ENCODE measurements at regions not wholly inside any gene's neighbourhood (a gene's known extent, or its start where the extent isn't known, plus 50 kb on each side); places are given as distances from the start of the nearest gene placed in this dataset.

DNA sequence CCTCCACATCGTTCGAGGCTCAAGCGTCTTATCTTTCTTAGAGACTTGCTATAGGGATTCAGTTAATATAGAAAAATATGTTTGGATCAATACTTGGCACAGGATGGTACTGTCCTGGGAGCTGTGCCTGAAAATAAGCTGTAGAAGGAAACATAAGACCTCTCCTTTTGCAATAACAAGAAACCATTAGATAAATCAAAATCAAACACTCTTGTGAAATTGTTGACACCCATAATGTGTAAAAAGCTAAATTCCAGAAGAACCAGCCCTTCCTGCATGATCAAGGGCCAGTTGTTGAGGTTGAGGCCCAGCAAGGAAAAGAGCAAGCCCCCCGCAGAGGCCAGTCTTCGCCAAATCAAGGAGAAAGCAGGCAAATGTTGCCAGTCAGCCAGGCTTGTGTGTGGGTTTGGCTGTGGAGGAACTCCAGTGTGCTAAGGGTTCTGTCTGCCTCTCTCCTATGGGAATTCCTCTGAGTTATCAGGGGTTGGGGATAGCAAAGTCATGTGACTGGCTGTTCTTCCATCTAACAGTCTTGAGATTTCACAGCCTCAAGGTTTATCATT, 185.7 kb downstream of the ACKR3 start:
- H3K4me3 ChIP-seq = no peak overlapping the region
- WGBS, 2 donors = 93 to 94% methylated on average over 5 of the region's 5 CpGs
- TF ChIP-seq POLR2AphosphoS5 (IDR thresholded peaks at IDR 0.05) (no peak), POLR2A (IDR thresholded peaks at IDR 0.05) (no peak), EP300 (IDR thresholded peaks at IDR 0.05) (no peak)
- TF ChIP-seq, protein P1, sequence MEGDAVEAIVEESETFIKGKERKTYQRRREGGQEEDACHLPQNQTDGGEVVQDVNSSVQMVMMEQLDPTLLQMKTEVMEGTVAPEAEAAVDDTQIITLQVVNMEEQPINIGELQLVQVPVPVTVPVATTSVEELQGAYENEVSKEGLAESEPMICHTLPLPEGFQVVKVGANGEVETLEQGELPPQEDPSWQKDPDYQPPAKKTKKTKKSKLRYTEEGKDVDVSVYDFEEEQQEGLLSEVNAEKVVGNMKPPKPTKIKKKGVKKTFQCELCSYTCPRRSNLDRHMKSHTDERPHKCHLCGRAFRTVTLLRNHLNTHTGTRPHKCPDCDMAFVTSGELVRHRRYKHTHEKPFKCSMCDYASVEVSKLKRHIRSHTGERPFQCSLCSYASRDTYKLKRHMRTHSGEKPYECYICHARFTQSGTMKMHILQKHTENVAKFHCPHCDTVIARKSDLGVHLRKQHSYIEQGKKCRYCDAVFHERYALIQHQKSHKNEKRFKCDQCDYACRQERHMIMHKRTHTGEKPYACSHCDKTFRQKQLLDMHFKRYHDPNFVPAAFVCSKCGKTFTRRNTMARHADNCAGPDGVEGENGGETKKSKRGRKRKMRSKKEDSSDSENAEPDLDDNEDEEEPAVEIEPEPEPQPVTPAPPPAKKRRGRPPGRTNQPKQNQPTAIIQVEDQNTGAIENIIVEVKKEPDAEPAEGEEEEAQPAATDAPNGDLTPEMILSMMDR (IDR thresholded peaks at IDR 0.05) = no peak
- H3K27ac ChIP-seq = no peak overlapping the region
- no peak for DNase-seq
- intact Hi-C loops (cut with DNase I) = no loop called here
- no peaks in the 10 kb centered on the region for H3K36me3 ChIP-seq
- no peaks in the 10 kb centered on the region for H3K27me3 ChIP-seq
- no peaks in the 10 kb centered on the region for H3K4me1 ChIP-seq
- H3K9me3 ChIP-seq = no peaks in the 10 kb centered on the region

DNA sequence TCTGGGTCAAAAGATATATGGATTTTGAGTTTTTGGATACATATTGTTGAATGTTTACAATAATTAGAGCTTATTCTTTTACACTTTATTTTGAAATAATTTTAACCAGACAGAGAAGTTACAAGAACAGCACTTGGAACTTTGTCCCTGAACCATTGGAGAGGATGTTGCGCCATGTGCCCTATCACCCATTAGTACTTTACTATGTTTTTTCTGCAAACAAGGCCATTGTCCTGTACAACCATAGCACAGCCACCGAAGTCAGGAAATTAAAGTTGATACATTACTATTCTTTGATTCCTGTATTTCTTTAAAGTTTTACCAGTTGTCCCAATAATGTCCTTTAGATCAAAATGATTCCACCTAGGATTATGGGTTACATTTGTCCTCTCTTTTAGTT, 188.8 kb downstream of the ACKR3 start:
- H3K27me3 ChIP-seq = no peaks in the 10 kb centered on the region
- TF ChIP-seq, protein P1 (IDR thresholded peaks at IDR 0.05) = no peak
- no peak for TF ChIP-seq POLR2A (IDR thresholded peaks at IDR 0.05)
- no peak for TF ChIP-seq EP300 (IDR thresholded peaks at IDR 0.05)
- TF ChIP-seq POLR2AphosphoS5 (IDR thresholded peaks at IDR 0.05) = no peak
- H3K4me1 ChIP-seq = no peaks in the 10 kb centered on the region
- no peak overlapping the region for H3K27ac ChIP-seq
- no peaks in the 10 kb centered on the region for H3K9me3 ChIP-seq
- H3K36me3 ChIP-seq = no peaks in the 10 kb centered on the region
- H3K4me3 ChIP-seq = no peak overlapping the region
- no peak for DNase-seq
- 48 to 79% methylated on average over 2 of the region's 2 CpGs for WGBS, 2 donors
- intact Hi-C loops (cut with DNase I) = no loop called here

DNA sequence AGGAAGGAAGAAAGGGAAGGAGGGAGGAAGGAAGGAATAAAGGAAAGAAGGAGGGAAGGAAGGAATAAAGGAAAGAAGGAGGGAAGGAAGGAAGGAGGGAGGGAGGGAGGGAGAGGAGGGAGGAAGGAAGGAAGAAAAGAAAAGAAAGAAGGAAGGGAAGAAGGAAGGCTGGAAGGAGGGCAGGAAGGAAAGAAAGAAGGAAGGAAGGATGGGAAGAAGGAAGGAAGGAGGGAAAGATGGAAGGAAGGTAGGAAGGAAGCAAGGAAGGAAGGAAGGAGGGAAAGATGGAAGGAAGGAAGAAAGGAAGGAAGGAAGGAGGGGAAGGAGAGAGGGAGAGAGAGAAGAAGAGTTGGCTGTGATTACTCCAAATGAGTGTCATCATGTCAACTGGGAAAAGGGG, 190.6 kb downstream of the ACKR3 start:
- Histone ChIP-seq H3K4me1 (no peaks in the 10 kb centered on the region), H3K4me3 (no peak overlapping the region), H3K27ac (no peak overlapping the region), H3K27me3 (no peaks in the 10 kb centered on the region), H3K9me3 (no peaks in the 10 kb centered on the region), H3K36me3 (no peaks in the 10 kb centered on the region)
- TF ChIP-seq POLR2A (IDR thresholded peaks at IDR 0.05) (no peak), POLR2AphosphoS5 (IDR thresholded peaks at IDR 0.05) (no peak)
- TF ChIP-seq, protein P1 (IDR thresholded peaks at IDR 0.05) = no peak
- intact Hi-C loops (cut with DNase I) = no loop called here
- DNase-seq = no peak

DNA sequence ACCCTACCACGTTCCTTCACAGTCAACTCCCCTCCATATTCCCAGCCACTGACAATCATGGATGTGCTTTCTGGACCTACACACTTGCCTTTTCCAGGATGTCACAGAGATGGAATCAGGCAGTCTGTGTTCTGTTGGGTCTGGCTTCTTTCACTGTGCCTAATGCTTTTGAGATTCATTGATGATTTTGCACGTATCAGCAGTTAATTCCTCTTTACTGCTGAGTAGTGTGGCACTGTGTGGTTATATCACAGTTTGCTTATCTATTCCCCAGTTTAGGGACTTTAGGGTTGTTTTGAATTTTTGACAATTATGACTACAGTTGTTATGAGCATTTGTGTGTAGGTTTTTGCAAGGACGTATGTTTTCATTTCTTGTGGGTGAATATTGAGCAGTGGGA, 191.7 kb downstream of the ACKR3 start:
- intact Hi-C loops (cut with DNase I) = no loop called here
- TF ChIP-seq, protein P1 (IDR thresholded peaks at IDR 0.05) = no peak
- TF ChIP-seq POLR2A (IDR thresholded peaks at IDR 0.05) = no peak
- no peak for TF ChIP-seq POLR2AphosphoS5 (IDR thresholded peaks at IDR 0.05)
- H3K27me3 ChIP-seq = no peaks in the 10 kb centered on the region
- no peaks in the 10 kb centered on the region for H3K9me3 ChIP-seq
- H3K27ac ChIP-seq = no peak overlapping the region
- no peaks in the 10 kb centered on the region for H3K4me1 ChIP-seq
- H3K36me3 ChIP-seq = no peaks in the 10 kb centered on the region
- WGBS, 2 donors = 88 to 93% methylated on average over 3 of the region's 3 CpGs
- no peak for DNase-seq
- H3K4me3 ChIP-seq = no peak overlapping the region

DNA sequence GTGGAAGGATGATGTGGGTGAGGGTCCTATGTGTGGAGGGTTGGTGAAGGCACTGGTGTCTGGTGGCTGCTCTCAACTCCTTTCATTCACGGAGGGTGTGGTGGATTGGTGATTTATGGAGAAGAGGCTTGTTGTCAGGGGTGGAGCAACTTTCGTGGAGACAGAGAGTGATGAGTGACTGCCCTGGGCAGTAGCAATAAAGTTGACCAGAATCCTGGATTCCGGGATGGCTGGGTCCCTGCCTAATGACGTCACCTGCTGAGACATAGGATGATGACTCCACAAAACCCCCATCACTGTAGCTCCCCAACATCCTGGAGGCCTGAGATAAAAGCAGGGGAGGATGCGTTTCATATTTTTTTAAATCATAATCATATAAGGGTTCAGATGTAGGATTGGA, 193.0 kb downstream of the ACKR3 start:
- Histone ChIP-seq H3K9me3 (no peaks in the 10 kb centered on the region), H3K27me3 (no peaks in the 10 kb centered on the region), H3K27ac (no peak overlapping the region), H3K36me3 (no peaks in the 10 kb centered on the region), H3K4me3 (no peak overlapping the region), H3K4me1 (no peaks in the 10 kb centered on the region)
- intact Hi-C loops (cut with DNase I) = no loop called here
- DNase-seq = no peak
- 54 to 82% methylated on average over 5 of the region's 5 CpGs for WGBS, 2 donors
- TF ChIP-seq POLR2A (IDR thresholded peaks at IDR 0.05) (no peak), POLR2AphosphoS5 (IDR thresholded peaks at IDR 0.05) (no peak), EP300 (IDR thresholded peaks at IDR 0.05) (no peak)
- TF ChIP-seq, protein P1 (IDR thresholded peaks at IDR 0.05) = no peak
